Neutrophil (primary cell): ENCODE measurements at regions not wholly inside any gene's neighbourhood (a gene's known extent, or its start where the extent isn't known, plus 50 kb on each side); places are given as distances from the start of the nearest gene placed in this dataset.

Source experiments
- H3K27ac ChIP-seq: fragments of 200-600 bp; sonication (generic); 2 replicates; pipeline ENCODE4 v1.5.1; 2016; ENCODE audit warnings: mild to moderate bottlenecking, moderate library complexity
- H3K27me3 ChIP-seq: fragments of 200-600 bp; sonication (generic); 2 replicates; pipeline ENCODE4 v1.6.0; 2016; ENCODE audit warnings: mild to moderate bottlenecking
- H3K36me3 ChIP-seq: fragments of 200-600 bp; sonication (generic); 2 replicates; pipeline ENCODE4 v1.5.1; 2017
- H3K4me1 ChIP-seq, 2 experiments: fragments of 200-600 bp in 1 of 2; sonication (generic) in 1 of 2; 1 replicate in 1 of 2; 2 replicates in 1 of 2; pipeline versions ENCODE4 v1.5.1 to v1.6.1; 2013 to 2016; ENCODE audit warnings: low read depth in 1 of 2, low read length in 1 of 2, mild to moderate bottlenecking in 1 of 2, moderate library complexity in 1 of 2; ENCODE audit not compliant: control insufficient read depth in 1 of 2, insufficient read depth in 1 of 2
- H3K4me3 ChIP-seq, 2 experiments: fragments of 200-600 bp in 1 of 2; sonication (generic) in 1 of 2; 1 replicate in 1 of 2; 2 replicates in 1 of 2; pipeline ENCODE4 v1.5.1; 2013 to 2016; ENCODE audit warnings: low read depth in 1 of 2, low read length in 1 of 2, mild to moderate bottlenecking in 1 of 2, moderate library complexity in 1 of 2
- H3K9me3 ChIP-seq: fragments of 200-600 bp; sonication (generic); 2 replicates; pipeline ENCODE4 v1.5.1; 2016
- TF ChIP-seq, protein P1 (sequence below): fragments of 200-600 bp; sonication (generic); IDR thresholded peaks from 2 replicates; pipeline ENCODE4 v1.5.1; 2016; ENCODE audit warnings: antibody characterized with exemption

DNA sequence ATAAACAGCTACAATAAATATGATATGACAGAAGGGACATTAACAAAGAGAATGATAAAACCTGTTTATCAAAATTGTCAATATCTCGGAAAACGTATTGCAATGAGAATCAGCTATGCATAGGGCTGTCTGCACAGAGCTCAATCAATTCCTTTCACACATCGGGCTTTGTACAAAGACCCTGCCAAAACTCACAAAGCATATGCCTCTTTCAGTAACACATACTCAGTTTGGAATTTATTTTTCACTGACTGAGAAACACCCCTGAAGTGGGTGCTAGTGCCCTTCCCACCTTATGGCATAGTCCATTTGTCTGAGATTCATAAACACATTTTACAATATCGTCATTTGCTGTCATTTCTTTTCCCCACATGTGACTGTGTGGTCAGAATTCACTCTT is 815.8 kb upstream of the FAM98A start:
- TF ChIP-seq, protein P1, sequence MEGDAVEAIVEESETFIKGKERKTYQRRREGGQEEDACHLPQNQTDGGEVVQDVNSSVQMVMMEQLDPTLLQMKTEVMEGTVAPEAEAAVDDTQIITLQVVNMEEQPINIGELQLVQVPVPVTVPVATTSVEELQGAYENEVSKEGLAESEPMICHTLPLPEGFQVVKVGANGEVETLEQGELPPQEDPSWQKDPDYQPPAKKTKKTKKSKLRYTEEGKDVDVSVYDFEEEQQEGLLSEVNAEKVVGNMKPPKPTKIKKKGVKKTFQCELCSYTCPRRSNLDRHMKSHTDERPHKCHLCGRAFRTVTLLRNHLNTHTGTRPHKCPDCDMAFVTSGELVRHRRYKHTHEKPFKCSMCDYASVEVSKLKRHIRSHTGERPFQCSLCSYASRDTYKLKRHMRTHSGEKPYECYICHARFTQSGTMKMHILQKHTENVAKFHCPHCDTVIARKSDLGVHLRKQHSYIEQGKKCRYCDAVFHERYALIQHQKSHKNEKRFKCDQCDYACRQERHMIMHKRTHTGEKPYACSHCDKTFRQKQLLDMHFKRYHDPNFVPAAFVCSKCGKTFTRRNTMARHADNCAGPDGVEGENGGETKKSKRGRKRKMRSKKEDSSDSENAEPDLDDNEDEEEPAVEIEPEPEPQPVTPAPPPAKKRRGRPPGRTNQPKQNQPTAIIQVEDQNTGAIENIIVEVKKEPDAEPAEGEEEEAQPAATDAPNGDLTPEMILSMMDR = no peak
- H3K9me3 ChIP-seq = no peaks in the 10 kb centered on the region
- H3K27ac ChIP-seq = no peak overlapping the region
- no peak overlapping the region for H3K4me3 ChIP-seq
- no peaks in the 10 kb centered on the region for H3K36me3 ChIP-seq
- H3K4me1 ChIP-seq = no peaks in the 10 kb centered on the region
- H3K27me3 ChIP-seq = no peaks in the 10 kb centered on the region

DNA sequence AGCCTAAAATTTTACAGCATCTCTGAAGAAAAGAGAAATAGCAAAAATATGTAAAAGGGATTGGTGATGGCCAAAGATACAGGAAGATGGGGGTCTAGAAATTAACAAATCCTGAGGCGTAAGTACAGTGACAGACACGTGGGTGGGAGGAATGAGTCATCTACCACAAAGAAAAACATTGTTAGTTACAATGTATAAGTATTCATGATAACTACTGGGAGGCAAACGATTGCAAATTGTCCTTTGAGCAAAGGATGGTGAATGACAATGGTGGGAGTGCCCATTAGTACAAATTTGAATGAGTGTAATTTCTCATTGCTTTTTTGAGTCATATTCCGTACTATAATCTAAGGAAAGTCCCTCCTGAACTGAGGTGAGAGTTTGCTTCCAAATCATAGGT is 809.0 kb upstream of the FAM98A start:
- no peak overlapping the region for H3K4me3 ChIP-seq
- no peak overlapping the region for H3K27ac ChIP-seq
- no peaks in the 10 kb centered on the region for H3K4me1 ChIP-seq
- no peaks in the 10 kb centered on the region for H3K9me3 ChIP-seq
- H3K36me3 ChIP-seq = no peaks in the 10 kb centered on the region
- TF ChIP-seq, protein P1 = no peak
- H3K27me3 ChIP-seq = no peaks in the 10 kb centered on the region

GRCh38 chr2:34403512-34403911 is 804.4 kb upstream of the FAM98A start:
- H3K4me3 ChIP-seq = no peak overlapping the region
- H3K4me1 ChIP-seq = no peaks in the 10 kb centered on the region
- H3K27ac ChIP-seq = no peak overlapping the region
- no peaks in the 10 kb centered on the region for H3K36me3 ChIP-seq
- no peaks in the 10 kb centered on the region for H3K9me3 ChIP-seq
- no peaks in the 10 kb centered on the region for H3K27me3 ChIP-seq
- TF ChIP-seq, protein P1 = no peak

GRCh38 chr2:34402376-34402775 is 803.3 kb upstream of the FAM98A start:
- Histone ChIP-seq H3K27me3 (no peaks in the 10 kb centered on the region), H3K27ac (no peak overlapping the region), H3K4me1 (no peaks in the 10 kb centered on the region), H3K9me3 (no peaks in the 10 kb centered on the region), H3K4me3 (no peak overlapping the region), H3K36me3 (no peaks in the 10 kb centered on the region)
- TF ChIP-seq, protein P1 = no peak

DNA sequence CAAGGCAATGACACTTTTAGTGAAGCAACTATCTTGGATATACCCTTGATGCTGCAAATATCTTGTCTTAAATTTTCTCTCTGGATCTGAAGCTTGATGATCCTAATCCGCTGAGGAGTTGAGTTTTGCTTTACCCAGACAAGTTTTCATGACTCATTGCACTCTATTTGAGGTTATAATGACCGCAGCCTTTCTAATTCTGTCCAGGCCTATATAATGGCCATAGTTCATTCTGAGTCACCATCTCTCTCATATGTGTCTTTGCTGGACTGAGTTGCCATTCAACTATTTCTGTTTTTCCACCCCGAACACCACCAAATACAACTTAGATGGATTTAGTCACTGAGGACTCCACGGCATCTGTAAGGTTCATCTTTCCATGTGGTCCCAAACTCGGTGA is 802.1 kb upstream of the FAM98A start:
- H3K4me1 ChIP-seq = no peaks in the 10 kb centered on the region
- TF ChIP-seq, protein P1 = no peak

GRCh38 chr2:34388446-34388845 is 789.3 kb upstream of the FAM98A start:
- no peak overlapping the region for H3K27ac ChIP-seq
- H3K4me1 ChIP-seq = no peaks in the 10 kb centered on the region
- H3K36me3 ChIP-seq = no peaks in the 10 kb centered on the region
- TF ChIP-seq, protein P1 = no peak
- H3K4me3 ChIP-seq = no peak overlapping the region
- no peaks in the 10 kb centered on the region for H3K27me3 ChIP-seq
- H3K9me3 ChIP-seq = no peaks in the 10 kb centered on the region

More for the DNA sequence above, 802.1 kb upstream of the FAM98A start:
- Histone ChIP-seq H3K27ac (no peak overlapping the region), H3K9me3 (no peaks in the 10 kb centered on the region), H3K27me3 (no peaks in the 10 kb centered on the region), H3K4me3 (no peak overlapping the region), H3K36me3 (no peaks in the 10 kb centered on the region)
